ENCODE measurements at regions not wholly inside any gene's neighbourhood (a gene's known extent, or its start where the extent isn't known, plus 50 kb on each side); places are given as distances from the start of the nearest gene placed in this dataset.

DNA sequence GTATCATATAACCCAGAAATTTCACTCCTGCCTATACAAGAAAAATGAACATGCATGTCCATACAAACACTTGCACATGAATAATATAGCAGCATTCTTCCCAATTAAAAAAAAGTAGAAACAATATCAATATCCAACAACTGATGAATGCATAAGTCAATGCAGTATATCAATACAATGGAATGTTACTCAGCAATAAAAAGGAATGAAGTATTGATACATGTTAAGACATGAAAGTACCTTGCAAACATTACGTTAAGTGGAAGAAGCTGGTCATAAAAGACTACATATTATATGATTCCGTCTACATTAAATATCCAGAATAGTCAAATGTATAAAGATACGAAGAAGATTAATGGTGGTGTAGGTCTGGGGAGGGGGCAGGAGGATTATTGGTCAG is 73.9 kb upstream of the DRD2 start (continued):
- TF ChIP-seq, protein P1, sequence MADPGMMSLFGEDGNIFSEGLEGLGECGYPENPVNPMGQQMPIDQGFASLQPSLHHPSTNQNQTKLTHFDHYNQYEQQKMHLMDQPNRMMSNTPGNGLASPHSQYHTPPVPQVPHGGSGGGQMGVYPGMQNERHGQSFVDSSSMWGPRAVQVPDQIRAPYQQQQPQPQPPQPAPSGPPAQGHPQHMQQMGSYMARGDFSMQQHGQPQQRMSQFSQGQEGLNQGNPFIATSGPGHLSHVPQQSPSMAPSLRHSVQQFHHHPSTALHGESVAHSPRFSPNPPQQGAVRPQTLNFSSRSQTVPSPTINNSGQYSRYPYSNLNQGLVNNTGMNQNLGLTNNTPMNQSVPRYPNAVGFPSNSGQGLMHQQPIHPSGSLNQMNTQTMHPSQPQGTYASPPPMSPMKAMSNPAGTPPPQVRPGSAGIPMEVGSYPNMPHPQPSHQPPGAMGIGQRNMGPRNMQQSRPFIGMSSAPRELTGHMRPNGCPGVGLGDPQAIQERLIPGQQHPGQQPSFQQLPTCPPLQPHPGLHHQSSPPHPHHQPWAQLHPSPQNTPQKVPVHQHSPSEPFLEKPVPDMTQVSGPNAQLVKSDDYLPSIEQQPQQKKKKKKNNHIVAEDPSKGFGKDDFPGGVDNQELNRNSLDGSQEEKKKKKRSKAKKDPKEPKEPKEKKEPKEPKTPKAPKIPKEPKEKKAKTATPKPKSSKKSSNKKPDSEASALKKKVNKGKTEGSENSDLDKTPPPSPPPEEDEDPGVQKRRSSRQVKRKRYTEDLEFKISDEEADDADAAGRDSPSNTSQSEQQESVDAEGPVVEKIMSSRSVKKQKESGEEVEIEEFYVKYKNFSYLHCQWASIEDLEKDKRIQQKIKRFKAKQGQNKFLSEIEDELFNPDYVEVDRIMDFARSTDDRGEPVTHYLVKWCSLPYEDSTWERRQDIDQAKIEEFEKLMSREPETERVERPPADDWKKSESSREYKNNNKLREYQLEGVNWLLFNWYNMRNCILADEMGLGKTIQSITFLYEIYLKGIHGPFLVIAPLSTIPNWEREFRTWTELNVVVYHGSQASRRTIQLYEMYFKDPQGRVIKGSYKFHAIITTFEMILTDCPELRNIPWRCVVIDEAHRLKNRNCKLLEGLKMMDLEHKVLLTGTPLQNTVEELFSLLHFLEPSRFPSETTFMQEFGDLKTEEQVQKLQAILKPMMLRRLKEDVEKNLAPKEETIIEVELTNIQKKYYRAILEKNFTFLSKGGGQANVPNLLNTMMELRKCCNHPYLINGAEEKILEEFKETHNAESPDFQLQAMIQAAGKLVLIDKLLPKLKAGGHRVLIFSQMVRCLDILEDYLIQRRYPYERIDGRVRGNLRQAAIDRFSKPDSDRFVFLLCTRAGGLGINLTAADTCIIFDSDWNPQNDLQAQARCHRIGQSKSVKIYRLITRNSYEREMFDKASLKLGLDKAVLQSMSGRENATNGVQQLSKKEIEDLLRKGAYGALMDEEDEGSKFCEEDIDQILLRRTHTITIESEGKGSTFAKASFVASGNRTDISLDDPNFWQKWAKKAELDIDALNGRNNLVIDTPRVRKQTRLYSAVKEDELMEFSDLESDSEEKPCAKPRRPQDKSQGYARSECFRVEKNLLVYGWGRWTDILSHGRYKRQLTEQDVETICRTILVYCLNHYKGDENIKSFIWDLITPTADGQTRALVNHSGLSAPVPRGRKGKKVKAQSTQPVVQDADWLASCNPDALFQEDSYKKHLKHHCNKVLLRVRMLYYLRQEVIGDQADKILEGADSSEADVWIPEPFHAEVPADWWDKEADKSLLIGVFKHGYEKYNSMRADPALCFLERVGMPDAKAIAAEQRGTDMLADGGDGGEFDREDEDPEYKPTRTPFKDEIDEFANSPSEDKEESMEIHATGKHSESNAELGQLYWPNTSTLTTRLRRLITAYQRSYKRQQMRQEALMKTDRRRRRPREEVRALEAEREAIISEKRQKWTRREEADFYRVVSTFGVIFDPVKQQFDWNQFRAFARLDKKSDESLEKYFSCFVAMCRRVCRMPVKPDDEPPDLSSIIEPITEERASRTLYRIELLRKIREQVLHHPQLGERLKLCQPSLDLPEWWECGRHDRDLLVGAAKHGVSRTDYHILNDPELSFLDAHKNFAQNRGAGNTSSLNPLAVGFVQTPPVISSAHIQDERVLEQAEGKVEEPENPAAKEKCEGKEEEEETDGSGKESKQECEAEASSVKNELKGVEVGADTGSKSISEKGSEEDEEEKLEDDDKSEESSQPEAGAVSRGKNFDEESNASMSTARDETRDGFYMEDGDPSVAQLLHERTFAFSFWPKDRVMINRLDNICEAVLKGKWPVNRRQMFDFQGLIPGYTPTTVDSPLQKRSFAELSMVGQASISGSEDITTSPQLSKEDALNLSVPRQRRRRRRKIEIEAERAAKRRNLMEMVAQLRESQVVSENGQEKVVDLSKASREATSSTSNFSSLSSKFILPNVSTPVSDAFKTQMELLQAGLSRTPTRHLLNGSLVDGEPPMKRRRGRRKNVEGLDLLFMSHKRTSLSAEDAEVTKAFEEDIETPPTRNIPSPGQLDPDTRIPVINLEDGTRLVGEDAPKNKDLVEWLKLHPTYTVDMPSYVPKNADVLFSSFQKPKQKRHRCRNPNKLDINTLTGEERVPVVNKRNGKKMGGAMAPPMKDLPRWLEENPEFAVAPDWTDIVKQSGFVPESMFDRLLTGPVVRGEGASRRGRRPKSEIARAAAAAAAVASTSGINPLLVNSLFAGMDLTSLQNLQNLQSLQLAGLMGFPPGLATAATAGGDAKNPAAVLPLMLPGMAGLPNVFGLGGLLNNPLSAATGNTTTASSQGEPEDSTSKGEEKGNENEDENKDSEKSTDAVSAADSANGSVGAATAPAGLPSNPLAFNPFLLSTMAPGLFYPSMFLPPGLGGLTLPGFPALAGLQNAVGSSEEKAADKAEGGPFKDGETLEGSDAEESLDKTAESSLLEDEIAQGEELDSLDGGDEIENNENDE (IDR thresholded peaks at IDR 0.05; ENCODE audit: low read depth, low read length): no peak
- TF ChIP-seq ZNF431 (CRISPR knock-in tag; IDR thresholded peaks at IDR 0.05): no peak

All from K562 (cell line).